GM18499 (cell line): ENCODE measurements at regions not wholly inside any gene's neighbourhood (a gene's known extent, or its start where the extent isn't known, plus 50 kb on each side); places are given as distances from the start of the nearest gene placed in this dataset.
A peak's percentile ranks its signal among the peaks of the same experiment; 100 is the strongest.

Source experiments
- ATAC-seq: cut with Tn5 transposase; IDR thresholded peaks from one replicate; pipeline ENCODE4 v1.9.1; 2021; ENCODE audit warnings: moderate number of reproducible peaks; ENCODE audit not compliant: insufficient read depth, unreplicated experiment

DNA sequence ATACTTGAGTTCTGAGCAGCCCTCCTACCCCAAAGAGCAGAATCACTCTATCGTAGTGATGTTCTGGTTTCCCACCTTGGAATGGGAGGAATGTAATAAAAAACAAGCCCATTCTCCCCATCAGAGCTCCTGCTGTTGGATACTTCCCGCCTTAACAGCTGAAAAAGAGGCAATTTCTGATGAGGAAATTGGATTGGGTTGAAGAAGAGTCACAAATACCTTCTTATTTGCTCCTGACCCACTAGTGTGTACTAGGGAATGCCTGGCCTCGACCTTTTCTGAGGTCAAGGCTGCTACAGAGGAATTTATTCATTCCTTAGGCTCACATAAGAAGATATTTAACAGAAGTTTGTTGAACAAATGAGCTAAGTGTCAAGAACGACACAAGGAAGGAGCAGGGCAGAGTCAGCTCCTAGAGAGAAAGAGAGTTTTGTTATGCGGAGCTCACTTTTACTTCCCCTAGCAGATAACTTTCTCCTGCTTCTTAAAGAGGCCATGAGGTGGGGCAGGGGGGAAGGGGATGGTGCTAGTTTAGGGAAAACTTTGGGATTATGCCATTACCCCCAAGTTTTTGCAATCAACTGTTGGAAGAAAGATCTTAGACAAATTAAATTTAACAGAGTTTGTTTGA, 273.8 kb upstream of the CLNK start:
- ATAC-seq = no peak

DNA sequence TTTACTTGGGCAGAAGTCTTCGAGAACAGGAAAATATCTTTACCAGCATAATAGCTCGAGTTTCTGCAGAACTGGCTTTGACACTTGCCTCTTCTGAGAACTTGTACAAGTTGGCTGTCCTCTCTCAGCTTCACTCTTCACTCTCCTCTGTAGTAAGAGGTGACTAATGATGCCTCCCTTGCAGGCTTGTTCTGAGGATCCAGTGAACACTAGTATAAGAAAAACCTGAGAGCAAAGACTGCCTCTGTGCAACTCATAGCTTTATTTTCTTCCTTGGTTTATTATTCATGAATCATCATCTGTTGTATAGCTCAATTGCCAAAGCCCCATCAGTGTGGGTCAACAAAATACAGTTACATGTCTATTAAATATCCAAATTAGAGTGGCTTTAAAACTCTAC, 266.7 kb upstream of the CLNK start:
- ATAC-seq = no peak

DNA sequence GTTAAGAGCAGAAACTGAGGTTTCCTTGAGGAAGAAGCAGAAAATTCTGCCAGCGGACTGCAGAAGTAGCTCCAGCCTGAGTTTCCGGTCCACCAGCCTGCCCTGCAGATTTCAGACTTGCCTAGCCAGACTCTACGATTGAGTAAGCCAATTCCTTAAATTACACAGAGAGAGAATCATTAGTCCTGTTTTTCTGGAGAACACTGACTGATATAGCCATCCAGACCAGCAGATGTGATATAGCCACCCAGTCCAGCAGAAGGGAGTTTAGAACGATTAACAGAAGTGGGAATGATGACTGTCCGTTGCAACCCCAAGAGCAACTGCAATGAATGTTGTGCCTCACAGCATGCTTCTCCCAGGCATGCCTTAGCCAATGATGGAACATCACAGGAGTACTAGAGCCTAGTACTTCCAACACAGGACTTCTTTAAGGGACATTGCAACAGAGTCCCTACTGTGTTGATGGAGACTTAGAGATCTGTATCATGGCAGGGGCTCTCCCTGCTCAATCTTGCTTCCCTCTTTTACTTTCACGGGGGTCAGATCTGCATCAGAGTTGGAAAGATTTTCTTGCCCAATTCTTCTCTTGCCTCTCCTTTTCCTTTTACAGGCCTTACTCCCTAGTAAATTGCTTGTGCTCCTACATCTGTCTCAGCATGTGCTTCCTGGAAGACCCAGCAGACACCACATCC, 264.6 kb upstream of the CLNK start:
- ATAC-seq = no peak

DNA sequence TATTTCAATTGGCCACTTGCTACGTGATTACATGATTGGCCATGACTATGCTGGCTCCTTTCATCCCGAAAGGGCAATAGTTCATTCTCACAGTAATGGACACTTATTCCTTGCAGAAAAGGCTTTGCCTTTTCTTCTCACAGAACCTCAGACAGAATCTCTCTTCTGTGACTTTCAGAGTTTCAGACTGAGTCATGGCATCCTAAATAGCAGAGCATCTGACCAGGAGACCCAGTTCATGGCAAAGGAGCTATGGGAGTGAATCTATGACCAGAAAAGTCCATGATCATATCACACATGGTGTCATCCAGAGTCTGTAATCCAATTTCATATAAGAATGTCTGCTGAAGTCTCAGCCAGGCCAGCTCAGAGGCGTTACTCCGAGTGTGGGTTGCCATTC, 263.3 kb upstream of the CLNK start:
- ATAC-seq = no peak

DNA sequence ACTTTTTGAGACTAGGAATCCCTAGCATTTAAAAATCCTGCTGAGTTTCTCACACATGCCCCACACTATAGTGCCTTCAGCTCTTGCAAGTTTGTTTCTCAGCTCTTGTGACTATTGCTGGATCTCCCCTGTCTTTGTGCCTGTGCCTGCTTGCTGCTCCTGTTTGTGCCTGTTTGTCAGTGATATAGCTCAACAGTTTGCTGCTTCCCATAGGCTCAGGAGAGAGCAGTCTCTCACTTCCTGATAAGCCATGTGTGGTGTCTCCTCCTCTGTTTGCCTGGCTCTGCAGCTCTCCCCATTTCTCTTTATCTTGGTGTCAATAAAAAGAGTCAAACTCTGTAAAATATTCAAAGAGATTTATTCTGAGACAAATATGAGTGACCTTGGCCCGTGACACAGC, 259.8 kb upstream of the CLNK start:
- ATAC-seq = no peak

DNA sequence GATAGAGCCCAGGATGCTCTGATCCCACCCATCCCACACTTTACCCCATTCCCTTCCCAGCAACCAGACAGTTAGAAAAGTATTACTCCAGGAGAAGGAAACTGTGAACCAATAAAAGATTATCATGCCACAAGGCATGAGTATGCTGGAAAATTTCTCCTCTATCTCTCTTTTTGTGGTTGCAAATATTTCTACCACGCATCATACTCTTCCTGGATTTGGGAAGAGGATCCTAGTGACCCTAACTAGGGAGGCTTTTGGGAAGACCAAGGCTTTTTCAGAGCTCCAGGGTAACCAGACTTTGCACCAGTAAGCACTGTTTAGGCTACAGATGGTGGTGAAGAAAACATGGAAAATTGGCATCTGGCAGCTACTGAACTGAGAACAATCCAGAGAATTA, 257.6 kb upstream of the CLNK start:
- ATAC-seq = no peak

DNA sequence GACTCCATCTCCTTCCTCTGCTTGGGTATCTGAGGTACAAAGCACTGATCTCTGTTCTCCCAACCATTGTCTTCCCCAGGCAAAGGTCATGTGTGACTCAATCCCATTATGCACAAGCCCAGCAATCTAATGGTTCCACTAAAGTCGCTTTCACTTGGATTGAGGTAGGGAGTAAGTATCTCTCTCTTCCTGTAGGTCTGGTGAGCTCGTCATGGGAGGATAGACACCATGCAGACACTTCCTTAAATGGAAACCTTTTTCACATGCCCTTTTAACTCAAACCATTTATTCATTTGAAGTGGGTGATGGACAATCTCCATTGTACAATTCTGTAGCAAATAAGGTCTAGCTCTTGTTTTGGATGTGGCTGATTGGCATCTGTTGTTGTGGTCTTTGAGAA, 245.2 kb upstream of the CLNK start:
- no peak for ATAC-seq

DNA sequence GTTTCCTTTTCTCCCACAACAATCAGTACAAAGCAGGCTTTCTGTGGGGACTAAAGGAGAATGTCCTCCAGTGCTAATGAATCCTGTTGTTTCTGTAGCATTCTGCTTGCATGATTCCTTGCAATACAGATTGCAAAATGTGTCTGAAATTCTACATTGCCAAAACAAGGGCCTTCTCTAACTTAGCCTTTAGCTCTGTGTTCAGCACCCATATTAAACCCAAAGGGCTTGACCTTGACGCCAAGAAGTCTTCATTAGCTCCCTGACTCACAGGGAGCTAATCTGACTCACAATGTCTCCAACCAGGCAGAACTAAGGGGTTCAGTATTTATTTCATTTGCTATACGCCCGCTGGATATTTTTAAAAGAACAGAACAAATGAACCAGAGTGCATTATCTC, 241.4 kb upstream of the CLNK start:
- ATAC-seq = no peak

DNA sequence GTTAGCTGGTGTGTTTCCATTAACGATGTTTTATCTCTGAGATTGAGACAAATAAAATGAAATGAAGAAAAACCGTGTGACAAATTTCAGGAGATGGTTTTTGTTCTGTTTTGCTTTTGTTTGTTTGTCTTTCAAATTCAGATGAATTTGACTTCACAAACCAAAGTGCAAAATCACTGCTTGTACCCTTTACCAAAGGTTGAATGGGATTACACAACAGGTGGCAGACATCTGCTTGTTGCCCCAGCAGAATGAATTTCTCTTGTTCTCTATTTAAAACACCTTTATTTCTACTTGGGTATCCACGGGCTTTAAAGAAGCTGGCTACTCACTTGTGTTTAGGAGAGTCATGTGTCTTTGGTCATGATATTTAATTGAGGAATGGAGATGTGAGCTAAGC, 239.7 kb upstream of the CLNK start:
- no peak for ATAC-seq

DNA sequence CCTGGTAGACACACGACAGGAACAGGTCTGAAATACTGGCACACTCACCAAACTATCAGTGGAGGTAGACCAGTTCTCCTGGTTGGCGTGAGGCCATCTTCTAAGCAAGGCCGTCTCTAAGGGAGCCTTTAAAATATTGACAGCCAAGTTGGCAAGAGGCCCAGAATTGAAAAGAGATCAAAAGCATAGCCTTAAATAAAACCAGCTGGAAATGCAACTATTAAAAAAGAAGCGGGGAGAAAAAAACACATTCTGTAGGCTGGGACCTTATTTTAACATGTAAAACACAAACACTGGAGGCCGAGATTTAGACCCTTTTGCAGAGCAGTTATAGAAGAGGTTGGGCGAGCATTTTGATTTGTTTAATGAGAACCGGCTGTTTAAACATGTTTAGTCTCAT, 233.0 kb upstream of the CLNK start:
- ATAC-seq = no peak

DNA sequence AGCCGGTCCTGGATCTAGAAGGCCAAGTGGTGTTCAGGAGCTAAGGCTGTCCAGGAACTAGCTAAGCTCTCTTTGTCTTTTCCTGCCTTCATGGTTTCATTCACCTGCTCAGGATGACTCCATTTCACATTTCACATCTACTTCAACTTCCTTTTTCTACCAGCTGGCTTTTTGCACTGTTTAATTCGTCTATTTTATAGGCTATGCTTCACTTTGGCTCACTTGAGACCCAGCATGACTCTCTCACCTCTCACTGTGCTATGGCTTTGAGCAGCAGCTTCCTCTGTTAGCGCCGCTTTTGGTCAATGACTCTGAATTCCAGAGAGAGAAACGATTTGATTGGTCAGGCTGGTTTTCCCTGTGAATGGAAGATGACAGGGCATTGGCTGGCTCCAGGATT, 213.5 kb upstream of the CLNK start:
- ATAC-seq = no peak

DNA sequence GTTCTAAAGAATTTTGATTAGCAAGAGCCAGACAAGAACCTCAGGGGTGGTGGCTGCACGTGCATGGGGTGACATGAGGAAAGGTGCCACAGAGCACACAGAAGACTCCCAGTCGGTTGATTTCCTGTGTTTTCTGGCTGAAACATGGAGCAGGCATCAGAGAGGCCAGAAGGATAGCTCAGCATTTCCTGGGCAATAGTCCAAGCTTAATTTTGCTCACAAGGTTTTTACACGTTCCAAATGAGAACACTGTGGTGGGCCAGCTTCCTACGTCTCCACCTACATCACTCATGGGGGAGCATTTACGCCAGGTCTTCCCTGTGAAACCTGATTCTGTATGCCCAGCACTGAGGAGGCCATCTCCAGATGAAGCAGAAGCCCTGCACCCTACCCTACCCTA, 212.5 kb upstream of the CLNK start:
- no peak for ATAC-seq

DNA sequence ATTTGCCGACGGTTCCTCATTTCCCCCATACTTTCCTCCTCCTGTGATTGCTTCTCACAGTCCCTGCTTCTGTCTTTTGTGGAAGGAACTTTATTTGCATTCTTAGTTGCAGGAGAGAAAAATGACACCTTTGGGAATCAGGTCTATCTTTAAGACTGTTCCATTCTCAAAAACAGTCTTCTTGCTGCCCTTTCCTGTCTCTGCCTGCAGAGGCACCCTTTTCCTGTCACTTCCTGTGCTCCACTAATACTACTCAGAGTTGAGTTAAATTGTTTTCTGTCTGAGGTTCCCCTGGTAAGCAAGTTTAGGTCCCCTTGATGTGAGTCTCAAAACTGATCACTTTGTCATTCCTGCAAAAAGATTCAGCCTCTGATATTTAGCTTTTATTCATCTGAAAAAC, 208.8 kb upstream of the CLNK start:
- ATAC-seq = peak; percentile 81

DNA sequence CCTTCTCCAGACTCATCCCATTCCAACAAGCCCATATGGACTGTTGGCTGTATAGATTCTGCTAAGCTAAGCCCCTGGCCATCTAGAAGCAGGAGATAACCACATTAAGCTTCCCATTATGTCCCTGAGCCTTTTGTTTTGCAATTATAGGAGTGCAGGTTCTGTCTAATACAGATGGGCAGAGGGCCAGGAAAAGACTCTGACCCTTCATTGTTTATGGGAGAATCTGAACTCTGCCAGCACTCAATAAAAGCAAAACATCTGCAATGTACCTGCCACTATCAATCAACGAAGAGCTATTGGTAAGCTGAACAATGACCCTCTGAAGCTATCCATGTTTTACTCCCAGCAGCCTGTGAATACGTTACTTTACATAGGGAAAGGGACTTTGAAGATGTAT, 207.3 kb upstream of the CLNK start:
- no peak for ATAC-seq

DNA sequence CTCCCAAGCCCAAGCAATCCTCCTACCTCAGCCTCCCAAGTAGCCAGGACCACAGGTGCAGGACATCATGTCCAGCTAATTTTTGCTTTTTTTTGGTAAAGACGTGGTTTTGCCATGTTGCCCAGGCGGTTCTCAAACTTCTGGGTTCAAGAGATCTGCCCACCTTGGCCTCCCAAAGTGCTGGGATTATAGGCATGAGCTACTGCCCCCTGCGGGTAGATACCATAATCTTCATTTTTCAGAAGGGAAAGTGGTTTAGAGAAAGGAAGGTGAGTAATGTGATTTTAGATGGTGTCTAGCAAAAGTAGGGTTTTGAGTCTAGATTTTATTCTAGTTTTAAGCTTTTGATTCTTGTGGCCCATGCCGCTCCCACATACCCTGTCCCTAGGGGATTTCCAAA, 205.3 kb upstream of the CLNK start:
- ATAC-seq = no peak

DNA sequence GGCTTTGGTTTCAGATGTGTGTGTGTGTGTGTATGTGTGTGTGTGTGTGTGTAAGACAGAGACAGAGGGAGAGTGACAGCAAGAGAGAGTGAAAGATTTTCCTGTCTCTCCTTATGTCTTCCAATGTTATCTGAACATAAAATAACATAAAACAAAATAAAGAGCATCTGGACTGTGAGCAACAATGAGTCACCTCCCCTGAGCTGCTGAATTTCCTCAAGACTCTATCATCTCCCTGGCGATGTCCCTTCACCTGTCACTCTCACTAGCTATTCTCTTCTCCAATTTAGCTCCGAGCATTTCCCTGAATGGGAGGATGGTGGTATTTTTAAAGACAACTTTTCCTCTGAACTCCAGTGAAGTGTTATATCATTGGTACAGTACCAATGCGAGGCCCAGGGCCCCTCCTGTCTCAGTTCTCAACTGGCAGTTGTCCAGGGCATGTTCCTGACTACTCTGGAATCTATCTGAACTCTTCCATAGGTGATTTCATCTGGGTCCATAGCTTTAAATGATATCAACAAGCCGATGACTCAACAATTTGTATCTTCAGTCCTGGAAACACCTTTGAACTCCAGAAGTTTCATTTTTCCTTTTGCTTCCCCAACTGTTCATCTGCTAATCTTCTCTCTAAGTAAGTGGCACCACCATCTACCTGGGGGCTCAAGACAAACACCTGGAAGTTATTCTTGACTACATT, 195.0 kb upstream of the CLNK start:
- no peak for ATAC-seq

DNA sequence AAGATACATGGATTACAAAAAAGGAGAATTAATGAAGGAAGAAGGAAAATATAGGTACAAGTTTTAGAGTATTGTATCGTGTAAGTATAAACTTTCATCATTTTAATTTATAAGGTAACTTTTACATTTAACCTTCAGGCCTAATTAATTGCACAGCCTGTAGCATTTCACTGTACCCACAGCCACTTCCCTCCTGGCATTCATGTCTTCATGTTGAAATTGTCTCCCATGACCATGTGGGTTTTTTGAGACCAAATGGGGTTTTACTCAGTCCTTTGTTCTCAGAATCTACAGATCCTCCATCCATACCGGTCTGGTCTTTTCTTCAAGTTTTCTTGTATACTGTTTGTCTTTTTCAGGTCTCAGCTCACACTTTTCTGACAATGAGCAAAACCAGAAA, 194.3 kb upstream of the CLNK start:
- no peak for ATAC-seq

DNA sequence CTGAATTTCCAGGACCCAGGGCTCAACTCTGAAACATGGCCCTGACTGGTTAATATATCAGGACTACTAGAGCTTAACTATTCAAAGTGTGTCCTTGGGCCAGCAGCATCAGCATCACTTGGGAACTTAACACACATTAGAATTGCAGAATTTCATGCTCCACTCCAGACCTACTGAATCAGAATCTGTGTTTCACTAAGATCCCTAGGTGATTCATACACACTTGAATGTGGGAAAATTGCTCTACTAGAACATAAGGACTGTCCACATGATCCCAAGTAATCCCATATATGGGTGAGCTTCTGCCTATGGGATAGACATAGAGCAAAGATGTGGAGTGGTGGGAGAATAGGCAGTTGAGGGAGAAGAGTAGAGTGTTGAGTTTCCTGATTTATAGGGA, 192.5 kb upstream of the CLNK start:
- no peak for ATAC-seq

DNA sequence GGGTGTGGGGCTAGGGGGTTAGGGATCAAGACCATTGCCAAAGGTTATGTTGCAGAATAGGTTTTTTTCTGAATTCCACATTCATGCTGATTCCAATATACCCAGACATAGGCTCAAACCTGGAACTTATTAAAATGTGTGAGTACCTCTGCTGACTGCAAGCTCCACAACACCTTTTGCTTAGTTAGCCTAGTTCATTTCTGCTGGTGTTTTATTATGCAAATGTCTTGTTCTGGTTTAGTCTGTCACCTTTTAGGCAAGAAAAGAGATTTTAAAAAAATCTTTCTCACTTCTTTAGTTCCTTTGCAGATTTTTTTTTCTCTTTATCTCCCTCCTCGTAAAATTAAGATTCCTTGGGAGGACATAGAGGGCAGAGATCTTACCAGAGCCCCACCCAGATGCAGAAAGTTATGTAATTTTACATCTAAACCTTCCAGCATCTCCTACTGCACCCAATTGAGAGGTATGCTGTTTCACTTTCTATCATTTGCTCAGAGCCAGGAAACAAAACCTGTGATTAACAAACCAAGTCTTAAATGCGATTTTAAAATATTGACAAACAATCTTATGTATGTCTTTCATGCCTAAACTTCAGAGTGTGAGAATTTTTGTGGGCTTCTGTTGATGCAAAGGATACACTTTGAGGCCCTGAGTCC, 190.7 kb upstream of the CLNK start:
- ATAC-seq = no peak

DNA sequence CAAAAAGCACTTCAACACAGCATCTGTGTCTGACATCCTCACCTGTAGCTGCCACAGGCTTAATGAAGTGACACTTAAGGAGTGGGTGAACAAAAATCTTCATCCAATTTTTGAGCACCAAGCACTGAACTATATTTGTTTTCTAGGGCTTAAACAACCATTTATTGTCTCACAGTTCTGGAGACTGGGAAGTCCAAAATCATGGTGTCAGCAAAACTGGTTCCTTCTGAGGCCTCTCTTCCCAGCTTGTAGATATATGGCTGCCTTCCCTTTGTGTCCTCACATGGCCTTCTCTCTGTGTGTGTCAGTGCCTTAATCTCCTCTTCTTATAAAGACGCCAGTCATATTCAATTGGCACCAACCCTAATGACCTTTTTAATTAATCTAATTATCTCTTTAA, 189.2 kb upstream of the CLNK start:
- no peak for ATAC-seq

DNA sequence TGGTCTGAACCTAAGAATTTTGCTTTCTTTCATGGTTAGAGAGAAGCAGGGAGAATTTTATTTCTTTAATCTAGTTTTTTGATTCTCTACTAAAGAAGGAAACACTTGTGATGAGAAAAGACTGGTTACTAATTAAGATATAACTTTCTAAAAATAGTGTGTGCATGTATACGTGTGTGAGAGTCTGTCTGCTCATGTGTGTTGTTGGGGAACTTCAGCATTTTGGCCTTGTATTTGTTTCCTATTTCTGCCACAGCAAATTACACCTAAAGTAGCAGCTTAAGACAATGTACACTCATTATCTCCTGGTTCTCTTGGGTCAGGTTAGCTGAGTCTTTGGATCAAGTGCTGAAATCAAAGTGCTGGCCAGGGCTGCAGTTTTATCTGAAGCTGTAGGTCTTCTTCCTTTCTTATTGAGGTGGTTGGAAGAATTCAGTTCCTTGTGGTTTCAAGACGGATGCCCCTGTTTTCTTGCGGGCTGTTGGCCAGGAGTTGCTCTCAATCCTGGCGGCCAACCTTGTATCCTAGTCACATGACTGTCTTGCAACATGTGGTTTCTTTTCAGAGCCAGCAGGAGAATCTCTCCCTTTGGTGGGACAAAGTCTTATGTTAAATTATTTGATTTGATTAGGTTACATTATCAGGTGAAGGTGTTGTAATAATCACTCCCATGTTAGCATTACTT, 188.4 kb upstream of the CLNK start:
- ATAC-seq = no peak
